ENCODE measurements at regions not wholly inside any gene's neighbourhood (a gene's known extent, or its start where the extent isn't known, plus 50 kb on each side); places are given as distances from the start of the nearest gene placed in this dataset.

- TF ChIP-seq CTCF (IDR thresholded peaks at IDR 0.05 in 4 of 5, conservative IDR thresholded peaks at IDR 0.05 in 1 of 5) (no peak), POLR2A (IDR thresholded peaks at IDR 0.05) (no peak)
These were observed 103.2 kb upstream of the BNIP2 start for GRCh38 chr15:59792359-59792758.

Data from gastrocnemius medialis (tissue), 4 donors.